ENCODE measurements at regions not wholly inside any gene's neighbourhood (a gene's known extent, or its start where the extent isn't known, plus 50 kb on each side); places are given as distances from the start of the nearest gene placed in this dataset.

DNA sequence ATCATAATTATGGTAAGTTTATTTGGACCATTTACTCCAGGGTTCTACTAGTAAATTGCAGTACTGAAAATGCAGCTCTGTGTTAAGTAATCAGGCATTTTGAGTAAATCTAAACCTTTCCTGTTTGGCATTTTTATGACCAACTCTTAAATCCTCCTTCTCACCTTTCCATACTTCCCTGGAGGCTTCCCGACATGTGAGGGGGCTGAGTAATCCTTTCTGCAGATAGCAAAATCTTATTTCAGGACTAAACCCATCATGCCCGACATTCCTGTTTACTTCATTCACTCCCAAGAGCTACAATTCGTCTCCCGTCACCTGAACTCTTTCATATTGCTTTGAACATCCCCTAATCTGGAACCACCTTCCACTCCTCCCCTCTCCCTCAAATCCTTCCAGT lies 296.6 kb downstream of the IKZF2 start:
- TF ChIP-seq, protein P1, sequence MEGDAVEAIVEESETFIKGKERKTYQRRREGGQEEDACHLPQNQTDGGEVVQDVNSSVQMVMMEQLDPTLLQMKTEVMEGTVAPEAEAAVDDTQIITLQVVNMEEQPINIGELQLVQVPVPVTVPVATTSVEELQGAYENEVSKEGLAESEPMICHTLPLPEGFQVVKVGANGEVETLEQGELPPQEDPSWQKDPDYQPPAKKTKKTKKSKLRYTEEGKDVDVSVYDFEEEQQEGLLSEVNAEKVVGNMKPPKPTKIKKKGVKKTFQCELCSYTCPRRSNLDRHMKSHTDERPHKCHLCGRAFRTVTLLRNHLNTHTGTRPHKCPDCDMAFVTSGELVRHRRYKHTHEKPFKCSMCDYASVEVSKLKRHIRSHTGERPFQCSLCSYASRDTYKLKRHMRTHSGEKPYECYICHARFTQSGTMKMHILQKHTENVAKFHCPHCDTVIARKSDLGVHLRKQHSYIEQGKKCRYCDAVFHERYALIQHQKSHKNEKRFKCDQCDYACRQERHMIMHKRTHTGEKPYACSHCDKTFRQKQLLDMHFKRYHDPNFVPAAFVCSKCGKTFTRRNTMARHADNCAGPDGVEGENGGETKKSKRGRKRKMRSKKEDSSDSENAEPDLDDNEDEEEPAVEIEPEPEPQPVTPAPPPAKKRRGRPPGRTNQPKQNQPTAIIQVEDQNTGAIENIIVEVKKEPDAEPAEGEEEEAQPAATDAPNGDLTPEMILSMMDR (IDR thresholded peaks at IDR 0.05): no peak
- TF ChIP-seq EZH2phosphoT487 (IDR thresholded peaks at IDR 0.05) (no peak), EZH2 (IDR thresholded peaks at IDR 0.05) (no peak)
